ENCODE measurements at regions not wholly inside any gene's neighbourhood (a gene's known extent, or its start where the extent isn't known, plus 50 kb on each side); places are given as distances from the start of the nearest gene placed in this dataset.

- TF ChIP-seq MAX (IDR thresholded peaks at IDR 0.05) (no peak), RAD21 (IDR thresholded peaks at IDR 0.05; ENCODE audit: low read depth) (no peak), CEBPB (IDR thresholded peaks at IDR 0.05) (no peak), NFIC (IDR thresholded peaks at IDR 0.05) (no peak), EGR1 (IDR thresholded peaks at IDR 0.05) (no peak), TCF12 (IDR thresholded peaks at IDR 0.05; ENCODE audit: low read depth) (no peak), TAF1 (IDR thresholded peaks at IDR 0.05; ENCODE audit: low read depth) (no peak), ZBTB7A (IDR thresholded peaks at IDR 0.05; ENCODE audit: low read depth) (no peak), USF1 (IDR thresholded peaks at IDR 0.05) (no peak), CREB1 (IDR thresholded peaks at IDR 0.05; ENCODE audit: low read depth) (no peak), FOXM1 (IDR thresholded peaks at IDR 0.05; ENCODE audit: borderline replicate concordance, low read depth) (no peak), TEAD4 (IDR thresholded peaks at IDR 0.05) (no peak), EP300 (IDR thresholded peaks at IDR 0.05; ENCODE audit: borderline replicate concordance) (no peak), REST (IDR thresholded peaks at IDR 0.05; ENCODE audit: low read depth) (no peak), YY1 (IDR thresholded peaks at IDR 0.05; ENCODE audit: low read depth) (no peak)
Observed at GRCh38 chr11:101199416-101199815, 69.8 kb upstream of the PGR start.

- no peak for TF ChIP-seq MAX (IDR thresholded peaks at IDR 0.05)
- TF ChIP-seq FOXM1 (IDR thresholded peaks at IDR 0.05; ENCODE audit: borderline replicate concordance, low read depth): no peak
- no peak for TF ChIP-seq NFIC (IDR thresholded peaks at IDR 0.05)
- no peak for TF ChIP-seq EP300 (IDR thresholded peaks at IDR 0.05; ENCODE audit: borderline replicate concordance)
- TF ChIP-seq CREB1 (IDR thresholded peaks at IDR 0.05; ENCODE audit: low read depth): no peak
- no peak for TF ChIP-seq TEAD4 (IDR thresholded peaks at IDR 0.05)
- TF ChIP-seq TAF1 (IDR thresholded peaks at IDR 0.05; ENCODE audit: low read depth): no peak
- no peak for TF ChIP-seq TCF12 (IDR thresholded peaks at IDR 0.05; ENCODE audit: low read depth)
- TF ChIP-seq YY1 (IDR thresholded peaks at IDR 0.05; ENCODE audit: low read depth): no peak
- no peak for TF ChIP-seq USF1 (IDR thresholded peaks at IDR 0.05)
- no peak for TF ChIP-seq ZBTB7A (IDR thresholded peaks at IDR 0.05; ENCODE audit: low read depth)
- no peak for TF ChIP-seq EGR1 (IDR thresholded peaks at IDR 0.05)
- TF ChIP-seq RAD21 (IDR thresholded peaks at IDR 0.05; ENCODE audit: low read depth): no peak
Observed at GRCh38 chr11:101195294-101195693, 65.7 kb upstream of the PGR start.

GRCh38 chr11:101188801-101189200 is 59.2 kb upstream of the PGR start:
- TF ChIP-seq EGR1 (IDR thresholded peaks at IDR 0.05) (no peak), TAF1 (IDR thresholded peaks at IDR 0.05; ENCODE audit: low read depth) (no peak), USF1 (IDR thresholded peaks at IDR 0.05) (no peak), REST (IDR thresholded peaks at IDR 0.05; ENCODE audit: low read depth) (no peak), YY1 (IDR thresholded peaks at IDR 0.05; ENCODE audit: low read depth) (no peak), RAD21 (IDR thresholded peaks at IDR 0.05; ENCODE audit: low read depth) (no peak)

GRCh38 chr11:101188173-101188572 is 58.6 kb upstream of the PGR start:
- no peak for TF ChIP-seq CEBPB (IDR thresholded peaks at IDR 0.05)
- no peak for TF ChIP-seq EGR1 (IDR thresholded peaks at IDR 0.05)
- no peak for TF ChIP-seq USF1 (IDR thresholded peaks at IDR 0.05)
- no peak for TF ChIP-seq CREB1 (IDR thresholded peaks at IDR 0.05; ENCODE audit: low read depth)
- no peak for TF ChIP-seq NFIC (IDR thresholded peaks at IDR 0.05)
- TF ChIP-seq TAF1 (IDR thresholded peaks at IDR 0.05; ENCODE audit: low read depth): no peak
- TF ChIP-seq ZBTB7A (IDR thresholded peaks at IDR 0.05; ENCODE audit: low read depth): no peak
- TF ChIP-seq RAD21 (IDR thresholded peaks at IDR 0.05; ENCODE audit: low read depth): no peak
- TF ChIP-seq TEAD4 (IDR thresholded peaks at IDR 0.05): no peak
- no peak for TF ChIP-seq YY1 (IDR thresholded peaks at IDR 0.05; ENCODE audit: low read depth)
- TF ChIP-seq EP300 (IDR thresholded peaks at IDR 0.05; ENCODE audit: borderline replicate concordance): no peak
- TF ChIP-seq REST (IDR thresholded peaks at IDR 0.05; ENCODE audit: low read depth): no peak
- no peak for TF ChIP-seq TCF12 (IDR thresholded peaks at IDR 0.05; ENCODE audit: low read depth)
- no peak for TF ChIP-seq MAX (IDR thresholded peaks at IDR 0.05)
- no peak for TF ChIP-seq FOXM1 (IDR thresholded peaks at IDR 0.05; ENCODE audit: borderline replicate concordance, low read depth)
